ENCODE measurements at regions not wholly inside any gene's neighbourhood (a gene's known extent, or its start where the extent isn't known, plus 50 kb on each side); places are given as distances from the start of the nearest gene placed in this dataset.

GRCh38 chr1:219507437-219507836 is 105.5 kb downstream of the ZC3H11B start:
- DNase-seq (ENCODE audit: low spot score), result no peak
- H3K4me1 ChIP-seq (ENCODE audit: insufficient read depth, low read length, poor library complexity, severe bottlenecking), result no peaks in the 10 kb centered on the region
- no TSS peak for BruUV-seq (replicated peaks)
- ChIA-PET POLR2A (ENCODE audit: low non-redundant PET) (no interaction called here), CTCF (no interaction called here)
- H3K36me3 ChIP-seq (ENCODE audit: insufficient read depth, low read length, poor library complexity, severe bottlenecking), result no peaks in the 10 kb centered on the region
- intact Hi-C loops (cut with micrococcal nuclease; ENCODE audit: unreplicated experiment), result no loop called here
- no peak overlapping the region for H3K4me3 ChIP-seq (ENCODE audit: low read depth, low read length, poor library complexity, severe bottlenecking)
- no peaks in the 10 kb centered on the region for H3K9me3 ChIP-seq (ENCODE audit: low read depth, low read length, poor library complexity, severe bottlenecking)
- H3K27ac ChIP-seq (ENCODE audit: low read depth, low read length, poor library complexity, severe bottlenecking), result no peak overlapping the region
- H3K27me3 ChIP-seq (replicated peaks; ENCODE audit: insufficient read depth, low read depth, low read length, poor library complexity), result peaks cover 47% of the 10 kb centered on the region
- no peak for TF ChIP-seq CTCF (conservative IDR thresholded peaks at IDR 0.05; ENCODE audit: low read depth, low read length)
- TF ChIP-seq EZH2 (IDR thresholded peaks at IDR 0.05; ENCODE audit: borderline replicate concordance, low read depth, low read length, poor library complexity, severe bottlenecking), result no peak

DNA sequence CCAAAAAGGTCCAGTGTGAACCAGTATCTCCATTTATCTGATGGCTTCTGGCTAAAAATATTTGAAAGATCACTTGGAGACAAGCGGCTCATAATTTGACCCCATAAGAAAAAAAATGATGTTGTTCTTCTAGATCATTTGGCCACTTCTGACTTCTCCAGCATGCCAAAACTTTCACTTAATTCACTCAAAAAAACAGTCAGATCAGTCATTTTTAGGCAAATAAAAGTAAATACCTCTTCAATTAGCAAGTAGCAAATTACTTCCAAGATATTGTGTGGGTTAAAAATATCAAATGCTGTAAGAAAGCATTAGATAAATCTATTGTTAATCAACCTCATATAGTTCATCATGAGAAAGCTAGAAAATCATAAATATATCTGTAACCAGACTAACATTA is 106.0 kb downstream of the ZC3H11B start:
- no peak overlapping the region for H3K4me3 ChIP-seq (ENCODE audit: low read depth, low read length, poor library complexity, severe bottlenecking)
- ChIA-PET POLR2A (ENCODE audit: low non-redundant PET) (no interaction called here), CTCF (no interaction called here)
- H3K9me3 ChIP-seq (ENCODE audit: low read depth, low read length, poor library complexity, severe bottlenecking), result no peaks in the 10 kb centered on the region
- H3K36me3 ChIP-seq (ENCODE audit: insufficient read depth, low read length, poor library complexity, severe bottlenecking), result no peaks in the 10 kb centered on the region
- no peak for DNase-seq (ENCODE audit: low spot score)
- intact Hi-C loops (cut with micrococcal nuclease; ENCODE audit: unreplicated experiment), result no loop called here
- no TSS peak for BruUV-seq (replicated peaks)
- TF ChIP-seq EZH2 (IDR thresholded peaks at IDR 0.05; ENCODE audit: borderline replicate concordance, low read depth, low read length, poor library complexity, severe bottlenecking) (no peak), CTCF (conservative IDR thresholded peaks at IDR 0.05; ENCODE audit: low read depth, low read length) (no peak)
- peaks cover 48% of the 10 kb centered on the region for H3K27me3 ChIP-seq (replicated peaks; ENCODE audit: insufficient read depth, low read depth, low read length, poor library complexity)
- H3K4me1 ChIP-seq (ENCODE audit: insufficient read depth, low read length, poor library complexity, severe bottlenecking), result no peaks in the 10 kb centered on the region
- H3K27ac ChIP-seq (ENCODE audit: low read depth, low read length, poor library complexity, severe bottlenecking), result no peak overlapping the region

- H3K9me3 ChIP-seq (ENCODE audit: low read depth, low read length, poor library complexity, severe bottlenecking), result no peaks in the 10 kb centered on the region
- H3K27me3 ChIP-seq (replicated peaks; ENCODE audit: insufficient read depth, low read depth, low read length, poor library complexity), result peaks cover 48% of the 10 kb centered on the region
- no peaks in the 10 kb centered on the region for H3K4me1 ChIP-seq (ENCODE audit: insufficient read depth, low read length, poor library complexity, severe bottlenecking)
- no peak overlapping the region for H3K4me3 ChIP-seq (ENCODE audit: low read depth, low read length, poor library complexity, severe bottlenecking)
- no TSS peak for BruUV-seq (replicated peaks)
- ChIA-PET POLR2A (ENCODE audit: low non-redundant PET) (no interaction called here), CTCF (no interaction called here)
- no peak for DNase-seq (ENCODE audit: low spot score)
- TF ChIP-seq EZH2 (IDR thresholded peaks at IDR 0.05; ENCODE audit: borderline replicate concordance, low read depth, low read length, poor library complexity, severe bottlenecking) (no peak), CTCF (conservative IDR thresholded peaks at IDR 0.05; ENCODE audit: low read depth, low read length) (no peak)
- H3K36me3 ChIP-seq (ENCODE audit: insufficient read depth, low read length, poor library complexity, severe bottlenecking), result no peaks in the 10 kb centered on the region
- H3K27ac ChIP-seq (ENCODE audit: low read depth, low read length, poor library complexity, severe bottlenecking), result no peak overlapping the region
- intact Hi-C loops (cut with micrococcal nuclease; ENCODE audit: unreplicated experiment), result no loop called here
Observed at GRCh38 chr1:219506473-219506899, 106.4 kb downstream of the ZC3H11B start.
